GM12891 (cell line): ENCODE measurements at regions not wholly inside any gene's neighbourhood (a gene's known extent, or its start where the extent isn't known, plus 50 kb on each side); places are given as distances from the start of the nearest gene placed in this dataset.

ENCODE experiments used
- POLR2AphosphoS5 ChIP-seq: IDR thresholded peaks from 2 replicates; pipeline ENCODE4 v1.6.1; 2011; ENCODE audit warnings: low read depth, low read length, control low read depth
- TAF1 ChIP-seq: IDR thresholded peaks from 2 replicates; pipeline ENCODE4 v1.6.1; 2011; ENCODE audit warnings: low read depth, low read length, control low read depth

- no peak for TF ChIP-seq POLR2AphosphoS5
- TF ChIP-seq TAF1, result no peak
Observed at GRCh38 chr11:82474876-82475275, 258.8 kb downstream of the FAM181B start.
